ENCODE measurements at regions not wholly inside any gene's neighbourhood (a gene's known extent, or its start where the extent isn't known, plus 50 kb on each side); places are given as distances from the start of the nearest gene placed in this dataset.

GRCh38 chr12:67504026-67504425, 144.5 kb upstream of the DYRK2 start:
- no peak for DNase-seq (ENCODE audit: low spot score)
- ChIA-PET CTCF (no interaction called here), POLR2A (ENCODE audit: low non-redundant PET) (no interaction called here)
- H3K27ac ChIP-seq, result no peak overlapping the region
- no peak for TF ChIP-seq CTCF (conservative IDR thresholded peaks at IDR 0.05; ENCODE audit: low read depth)

GRCh38 chr12:67506739-67507138, 141.8 kb upstream of the DYRK2 start:
- POLR2A ChIA-PET (ENCODE audit: low non-redundant PET), result no interaction called here
- CTCF ChIA-PET, result interaction anchor here (0.6 kb wide), 1 partner anchor 752 kb away, joined by 4 read pairs; no protein-coding TSS in a partner anchor
- no peak overlapping the region for H3K27ac ChIP-seq
- TF ChIP-seq CTCF (conservative IDR thresholded peaks at IDR 0.05; ENCODE audit: low read depth), result no peak
- no peak for DNase-seq (ENCODE audit: low spot score)

GRCh38 chr12:67508830-67509229, 139.7 kb upstream of the DYRK2 start:
- no peak for TF ChIP-seq CTCF (conservative IDR thresholded peaks at IDR 0.05; ENCODE audit: low read depth)
- ChIA-PET CTCF (no interaction called here), POLR2A (ENCODE audit: low non-redundant PET) (no interaction called here)
- no peak overlapping the region for H3K27ac ChIP-seq
- DNase-seq (ENCODE audit: low spot score), result no peak

- CTCF ChIA-PET, result no interaction called here
- TF ChIP-seq CTCF (conservative IDR thresholded peaks at IDR 0.05; ENCODE audit: low read depth), result no peak
- no peak for DNase-seq (ENCODE audit: low spot score)
- POLR2A ChIA-PET (ENCODE audit: low non-redundant PET), result no interaction called here
- no peak overlapping the region for H3K27ac ChIP-seq
Observed at GRCh38 chr12:67509666-67510386, 138.7 kb upstream of the DYRK2 start.

GRCh38 chr12:67512061-67512460, 136.5 kb upstream of the DYRK2 start:
- CTCF ChIA-PET, result interaction anchor here (0.6 kb wide), 1 partner anchor 892 kb away, joined by 3 read pairs; no protein-coding TSS in a partner anchor

GRCh38 chr12:67514502-67514901, 134.0 kb upstream of the DYRK2 start:
- POLR2A ChIA-PET (ENCODE audit: low non-redundant PET), result no interaction called here
- no peak for DNase-seq (ENCODE audit: low spot score)
- no peak overlapping the region for H3K27ac ChIP-seq
- CTCF ChIA-PET, result interaction anchor here (0.7 kb wide), 1 partner anchor 71 kb away, joined by 3 read pairs; no protein-coding TSS in a partner anchor
- no peak for TF ChIP-seq CTCF (conservative IDR thresholded peaks at IDR 0.05; ENCODE audit: low read depth)

More at GRCh38 chr12:67512061-67512460, 136.5 kb upstream of the DYRK2 start:
- H3K27ac ChIP-seq, result no peak overlapping the region
- POLR2A ChIA-PET (ENCODE audit: low non-redundant PET), result no interaction called here
- no peak for TF ChIP-seq CTCF (conservative IDR thresholded peaks at IDR 0.05; ENCODE audit: low read depth)
- DNase-seq (ENCODE audit: low spot score), result no peak

Measured in RWPE1 (cell line).